Natural killer cell (primary cell): ENCODE measurements at regions not wholly inside any gene's neighbourhood (a gene's known extent, or its start where the extent isn't known, plus 50 kb on each side); places are given as distances from the start of the nearest gene placed in this dataset.

ENCODE experiments used
- ATAC-seq, 3 donors: fragments of 150-1000 bp in 2 of 3; fragments of 200-7000 bp in 1 of 3; cut with Tn5 transposase; 1 replicate in 1 of 3; 2 replicates in 2 of 3; pipeline ENCODE4 v1.10.0; 2021; ENCODE audit warnings: mild to moderate bottlenecking in 2 of 3, moderate library complexity in 2 of 3
- DNase-seq, 2 donors: peaks; one replicate each; pipeline versions ENCODE4 v3.0.0 to v3.0.0-alpha.2; 2013 to 2021; ENCODE audit warnings: mixed read lengths in 1 of 2
- H3K27ac ChIP-seq: one replicate; pipeline ENCODE4 v1.5.1; 2013; ENCODE audit warnings: mild to moderate bottlenecking, low read length
- H3K27me3 ChIP-seq: one replicate; pipeline ENCODE4 v1.6.1; 2013; ENCODE audit warnings: low read length; ENCODE audit not compliant: control insufficient read depth, insufficient read depth
- H3K36me3 ChIP-seq: one replicate; pipeline ENCODE4 v1.6.1; 2013; ENCODE audit warnings: low read length; ENCODE audit not compliant: control insufficient read depth, insufficient read depth
- H3K4me1 ChIP-seq: one replicate; pipeline ENCODE4 v1.6.1; 2013; ENCODE audit warnings: low read length; ENCODE audit not compliant: control insufficient read depth, insufficient read depth
- H3K4me3 ChIP-seq: one replicate; pipeline ENCODE4 v1.5.1; 2013; ENCODE audit warnings: low read length
- H3K9me3 ChIP-seq: one replicate; pipeline ENCODE4 v1.6.1; 2013; ENCODE audit warnings: low read length; ENCODE audit not compliant: control insufficient read depth, insufficient read depth
- H3K27ac Mint-ChIP-seq, 2 donors: one replicate each; pipeline ENCODE4 v1.8.0; 2022; ENCODE audit warnings: mild to moderate bottlenecking in 2 of 2, mixed read lengths in 2 of 2, moderate library complexity in 1 of 2
- H3K27me3 Mint-ChIP-seq, 2 donors: one replicate each; pipeline ENCODE4 v1.8.0; 2022; ENCODE audit warnings: low read depth in 2 of 2, mixed read lengths in 2 of 2
- H3K36me3 Mint-ChIP-seq: one replicate; pipeline ENCODE4 v1.8.0; 2022; ENCODE audit warnings: mixed read lengths
- H3K4me1 Mint-ChIP-seq, 2 donors: one replicate each; pipeline ENCODE4 v1.8.0; 2022; ENCODE audit warnings: mixed read lengths in 2 of 2
- H3K4me3 Mint-ChIP-seq: one replicate; pipeline ENCODE4 v1.8.0; 2022; ENCODE audit warnings: mild to moderate bottlenecking, moderate library complexity, mixed read lengths
- H3K9me3 Mint-ChIP-seq, 2 donors: one replicate each; pipeline ENCODE4 v1.8.0; 2022; ENCODE audit warnings: mixed read lengths in 2 of 2
- WGBS: methylation state at CpG from one replicate; pipeline ENCODE4 v1.1.7; 2013; ENCODE audit warnings: missing lambda C conversion rate; ENCODE audit not compliant: insufficient coverage; 5-methylcytosine and 5-hydroxymethylcytosine counted together
- intact Hi-C: fragments of 100-400 bp; cut with micrococcal nuclease; formaldehyde crosslinking; loops from one replicate; pipeline ENCODE4 v1.14.2; 2022
- TF ChIP-seq, protein P1 (sequence below): fragments of 200-600 bp; IDR thresholded peaks from one replicate; pipeline ENCODE4 v1.8.0; 2022; ENCODE audit warnings: antibody characterized with exemption

DNA sequence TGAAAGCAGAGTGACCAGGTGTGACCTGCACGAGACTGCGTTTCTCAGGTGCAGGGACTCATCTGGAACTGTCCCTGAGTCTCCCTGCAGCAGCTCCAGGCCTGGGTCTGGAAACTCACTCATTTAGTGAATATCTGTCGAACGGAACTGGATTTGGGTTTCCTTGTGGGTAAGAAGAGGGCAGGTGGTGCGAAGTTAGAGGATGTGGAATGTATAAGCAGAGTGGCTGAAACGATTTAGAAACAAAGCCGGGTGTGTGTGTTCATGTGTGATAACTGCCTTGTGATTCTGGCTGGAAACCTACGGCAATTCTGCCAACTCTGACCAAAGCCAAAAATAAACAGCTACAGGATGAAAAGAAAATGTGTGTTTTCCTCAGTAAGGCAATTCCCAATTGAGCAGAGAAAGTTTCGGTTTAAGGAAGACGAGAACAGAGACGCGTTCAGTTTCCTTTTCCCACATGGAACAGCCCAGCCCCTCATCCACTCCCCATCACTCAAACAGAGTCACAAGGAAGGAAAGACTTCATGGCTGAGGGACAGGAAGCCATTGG lies 130.3 kb downstream of the NSG2 start:
- no peaks in the 10 kb centered on the region for H3K4me1 ChIP-seq
- H3K4me3 ChIP-seq: no peak overlapping the region
- intact Hi-C loops: no loop called here
- Mint-ChIP-seq H3K27ac (no peak overlapping the region), H3K4me1 (no peaks in the 10 kb centered on the region), H3K27me3 (peaks cover 11 to 14% of the 10 kb centered on the region in 2 donors), H3K9me3 (no peaks in the 10 kb centered on the region), H3K36me3 (no peaks in the 10 kb centered on the region), H3K4me3 (no peak overlapping the region)
- WGBS: 9% methylated on average over 8 of the region's 12 CpGs
- TF ChIP-seq, protein P1, sequence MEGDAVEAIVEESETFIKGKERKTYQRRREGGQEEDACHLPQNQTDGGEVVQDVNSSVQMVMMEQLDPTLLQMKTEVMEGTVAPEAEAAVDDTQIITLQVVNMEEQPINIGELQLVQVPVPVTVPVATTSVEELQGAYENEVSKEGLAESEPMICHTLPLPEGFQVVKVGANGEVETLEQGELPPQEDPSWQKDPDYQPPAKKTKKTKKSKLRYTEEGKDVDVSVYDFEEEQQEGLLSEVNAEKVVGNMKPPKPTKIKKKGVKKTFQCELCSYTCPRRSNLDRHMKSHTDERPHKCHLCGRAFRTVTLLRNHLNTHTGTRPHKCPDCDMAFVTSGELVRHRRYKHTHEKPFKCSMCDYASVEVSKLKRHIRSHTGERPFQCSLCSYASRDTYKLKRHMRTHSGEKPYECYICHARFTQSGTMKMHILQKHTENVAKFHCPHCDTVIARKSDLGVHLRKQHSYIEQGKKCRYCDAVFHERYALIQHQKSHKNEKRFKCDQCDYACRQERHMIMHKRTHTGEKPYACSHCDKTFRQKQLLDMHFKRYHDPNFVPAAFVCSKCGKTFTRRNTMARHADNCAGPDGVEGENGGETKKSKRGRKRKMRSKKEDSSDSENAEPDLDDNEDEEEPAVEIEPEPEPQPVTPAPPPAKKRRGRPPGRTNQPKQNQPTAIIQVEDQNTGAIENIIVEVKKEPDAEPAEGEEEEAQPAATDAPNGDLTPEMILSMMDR: no peak
- no peak for DNase-seq
- no peaks in the 10 kb centered on the region for H3K27me3 ChIP-seq
- H3K36me3 ChIP-seq: no peaks in the 10 kb centered on the region
- no peaks in the 10 kb centered on the region for H3K9me3 ChIP-seq
- no peak overlapping the region for H3K27ac ChIP-seq
- no peak for ATAC-seq

DNA sequence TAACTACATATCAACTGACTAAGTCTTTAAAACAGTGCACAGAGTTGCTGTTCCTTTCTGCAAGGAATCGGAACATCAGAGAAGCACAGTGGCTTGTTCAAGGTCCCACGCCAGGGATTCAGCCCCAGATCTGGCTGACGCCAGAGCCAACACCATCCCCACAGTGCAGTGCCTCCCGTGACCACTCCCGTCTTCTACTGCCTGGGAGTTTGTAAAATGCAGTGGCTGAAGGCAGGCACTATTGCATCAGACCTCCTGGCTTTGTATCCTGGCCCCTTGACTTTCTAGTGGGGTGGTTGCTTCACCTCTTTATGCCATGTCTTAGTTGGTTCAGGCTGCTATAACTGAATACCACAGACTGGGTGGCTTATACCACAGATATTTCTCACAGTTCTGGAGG lies 131.0 kb downstream of the NSG2 start:
- H3K27me3 ChIP-seq: no peaks in the 10 kb centered on the region
- H3K4me1 Mint-ChIP-seq: no peaks in the 10 kb centered on the region
- no peaks in the 10 kb centered on the region for H3K36me3 Mint-ChIP-seq
- no peak overlapping the region for H3K27ac Mint-ChIP-seq
- H3K27ac ChIP-seq: no peak overlapping the region
- H3K27me3 Mint-ChIP-seq: peaks cover 14 to 15% of the 10 kb centered on the region in 2 donors
- intact Hi-C loops: no loop called here
- no peaks in the 10 kb centered on the region for H3K4me1 ChIP-seq
- H3K4me3 Mint-ChIP-seq: no peak overlapping the region
- 90% methylated on average over 5 of the region's 5 CpGs for WGBS
- H3K9me3 Mint-ChIP-seq: no peaks in the 10 kb centered on the region
- TF ChIP-seq, protein P1: no peak
- H3K4me3 ChIP-seq: no peak overlapping the region
- no peak for ATAC-seq
- no peaks in the 10 kb centered on the region for H3K36me3 ChIP-seq
- H3K9me3 ChIP-seq: no peaks in the 10 kb centered on the region
- no peak for DNase-seq

DNA sequence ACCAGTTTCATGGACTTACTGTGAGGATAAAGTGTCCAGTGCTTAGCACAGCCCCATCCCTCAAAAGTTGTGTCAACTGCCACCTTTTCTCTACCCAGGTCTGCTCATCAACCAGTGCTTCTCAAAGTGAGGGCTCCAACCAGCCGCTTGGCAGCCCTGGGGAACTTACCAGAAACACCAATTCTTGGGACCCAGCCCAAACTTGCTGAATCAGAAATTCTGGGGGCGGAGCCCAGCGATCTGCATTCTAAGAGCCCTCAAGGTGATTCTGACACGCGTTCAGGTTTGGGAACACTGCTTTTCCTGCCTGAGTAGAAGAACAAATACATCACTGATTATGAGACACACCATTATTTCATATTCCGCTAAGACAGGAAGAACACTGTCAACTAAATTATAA lies 132.0 kb downstream of the NSG2 start:
- Mint-ChIP-seq H3K4me1 (no peaks in the 10 kb centered on the region), H3K27me3 (peaks cover 14 to 15% of the 10 kb centered on the region in 2 donors), H3K9me3 (no peaks in the 10 kb centered on the region), H3K27ac (no peak overlapping the region), H3K36me3 (no peaks in the 10 kb centered on the region), H3K4me3 (no peak overlapping the region)
- Histone ChIP-seq H3K9me3 (no peaks in the 10 kb centered on the region), H3K4me3 (no peak overlapping the region), H3K36me3 (no peaks in the 10 kb centered on the region), H3K4me1 (no peaks in the 10 kb centered on the region), H3K27me3 (no peaks in the 10 kb centered on the region), H3K27ac (no peak overlapping the region)
- ATAC-seq (no peak), DNase-seq (no peak)
- intact Hi-C loops: no loop called here
- TF ChIP-seq, protein P1: no peak
- WGBS: 83% methylated on average over 5 of the region's 6 CpGs

DNA sequence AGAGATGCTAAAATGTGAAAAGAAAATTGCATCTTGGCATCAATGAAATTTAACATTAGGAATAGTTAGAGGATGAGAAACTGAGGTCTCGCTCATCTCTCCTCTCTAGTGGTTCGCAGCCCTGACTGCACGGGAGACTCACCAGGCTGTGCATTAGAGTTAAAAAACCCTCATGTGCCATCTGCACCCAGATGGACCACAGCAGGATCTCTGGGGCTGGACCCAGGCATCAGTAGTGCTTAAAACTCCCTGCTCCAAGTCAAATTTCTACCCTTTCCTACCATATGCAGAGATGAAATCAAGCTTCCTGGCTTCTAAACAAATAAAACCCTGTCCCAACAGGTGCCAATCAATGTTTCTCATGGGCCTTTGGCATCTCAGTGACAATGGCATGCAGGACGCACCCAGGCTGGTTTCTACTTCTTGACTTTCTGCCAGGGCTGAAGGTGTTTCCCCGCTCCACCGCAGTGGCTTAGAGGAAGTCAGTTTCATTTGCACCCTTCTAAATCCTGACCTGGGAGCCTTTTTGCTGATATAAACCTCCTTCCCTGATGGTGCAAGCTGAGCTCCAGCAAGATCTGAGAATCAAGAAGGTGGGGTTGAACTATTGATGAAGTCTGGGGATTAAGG lies 132.6 kb downstream of the NSG2 start:
- DNase-seq (no peak), ATAC-seq (no peak)
- no peaks in the 10 kb centered on the region for H3K36me3 ChIP-seq
- TF ChIP-seq, protein P1: no peak
- Mint-ChIP-seq H3K27ac (no peak overlapping the region), H3K4me3 (no peak overlapping the region), H3K36me3 (no peaks in the 10 kb centered on the region), H3K4me1 (no peaks in the 10 kb centered on the region), H3K27me3 (peaks cover 14 to 15% of the 10 kb centered on the region in 2 donors), H3K9me3 (no peaks in the 10 kb centered on the region)
- intact Hi-C loops: no loop called here
- 61% methylated on average over 6 of the region's 6 CpGs for WGBS
- no peaks in the 10 kb centered on the region for H3K27me3 ChIP-seq
- no peaks in the 10 kb centered on the region for H3K9me3 ChIP-seq
- H3K4me3 ChIP-seq: no peak overlapping the region
- no peak overlapping the region for H3K27ac ChIP-seq
- H3K4me1 ChIP-seq: no peaks in the 10 kb centered on the region
